Fibroblast of villous mesenchyme (primary cell): ENCODE measurements at regions not wholly inside any gene's neighbourhood (a gene's known extent, or its start where the extent isn't known, plus 50 kb on each side); places are given as distances from the start of the nearest gene placed in this dataset.

Experiments used
- DNase-seq: peaks from one replicate; pipeline ENCODE4 v3.0.0-alpha.2; 2010; ENCODE audit warnings: low read depth
- H3K4me3 ChIP-seq: 2 replicates; pipeline ENCODE4 v1.5.1; 2011; ENCODE audit warnings: low read depth, mild to moderate bottlenecking, low read length
- TF ChIP-seq, protein P1 (sequence below): IDR thresholded peaks from 2 replicates; pipeline ENCODE4 v1.5.1; 2012; ENCODE audit warnings: low read depth, mild to moderate bottlenecking, low read length; ENCODE audit not compliant: insufficient read depth

DNA sequence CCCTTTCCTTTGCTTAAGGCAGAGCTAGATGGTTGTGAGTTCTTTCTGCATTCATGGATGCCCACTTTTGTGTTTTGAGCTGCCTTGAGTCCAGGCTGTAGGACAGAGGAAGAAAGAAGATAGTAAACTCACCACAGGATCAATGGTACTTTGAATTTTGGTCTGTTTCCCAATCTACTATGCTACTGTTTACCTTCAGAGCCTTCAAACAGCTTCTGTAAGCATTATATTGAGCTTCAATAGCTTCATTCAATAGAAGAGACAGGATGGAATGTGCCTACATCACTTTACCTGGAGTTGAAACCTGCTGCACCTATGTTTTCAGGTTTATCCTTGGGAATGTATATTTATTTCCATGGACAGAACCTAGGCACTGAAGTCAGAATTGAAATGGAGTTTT is 397.9 kb upstream of the DYNLRB2 start:
- TF ChIP-seq, protein P1, sequence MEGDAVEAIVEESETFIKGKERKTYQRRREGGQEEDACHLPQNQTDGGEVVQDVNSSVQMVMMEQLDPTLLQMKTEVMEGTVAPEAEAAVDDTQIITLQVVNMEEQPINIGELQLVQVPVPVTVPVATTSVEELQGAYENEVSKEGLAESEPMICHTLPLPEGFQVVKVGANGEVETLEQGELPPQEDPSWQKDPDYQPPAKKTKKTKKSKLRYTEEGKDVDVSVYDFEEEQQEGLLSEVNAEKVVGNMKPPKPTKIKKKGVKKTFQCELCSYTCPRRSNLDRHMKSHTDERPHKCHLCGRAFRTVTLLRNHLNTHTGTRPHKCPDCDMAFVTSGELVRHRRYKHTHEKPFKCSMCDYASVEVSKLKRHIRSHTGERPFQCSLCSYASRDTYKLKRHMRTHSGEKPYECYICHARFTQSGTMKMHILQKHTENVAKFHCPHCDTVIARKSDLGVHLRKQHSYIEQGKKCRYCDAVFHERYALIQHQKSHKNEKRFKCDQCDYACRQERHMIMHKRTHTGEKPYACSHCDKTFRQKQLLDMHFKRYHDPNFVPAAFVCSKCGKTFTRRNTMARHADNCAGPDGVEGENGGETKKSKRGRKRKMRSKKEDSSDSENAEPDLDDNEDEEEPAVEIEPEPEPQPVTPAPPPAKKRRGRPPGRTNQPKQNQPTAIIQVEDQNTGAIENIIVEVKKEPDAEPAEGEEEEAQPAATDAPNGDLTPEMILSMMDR, result no peak
- no peak for DNase-seq
- no peak overlapping the region for H3K4me3 ChIP-seq

DNA sequence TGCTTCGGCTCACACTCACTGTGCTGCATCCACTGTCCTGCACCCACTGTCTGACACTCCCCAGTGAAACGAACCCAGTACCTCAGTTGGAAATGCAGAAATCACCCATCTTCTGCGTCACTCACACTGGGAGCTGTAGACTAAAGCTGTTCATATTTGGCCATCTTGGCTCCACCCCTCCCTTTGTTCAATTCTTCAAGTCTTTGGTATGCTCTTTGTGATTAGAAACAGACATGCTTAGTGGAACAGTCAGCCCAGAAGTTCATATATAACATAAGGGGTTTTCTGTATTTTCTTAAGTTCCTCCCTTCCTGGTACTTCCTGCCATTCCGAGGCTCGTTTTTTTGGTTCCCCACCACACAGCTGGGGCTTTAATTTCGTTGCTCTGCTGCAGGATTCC is 398.5 kb upstream of the DYNLRB2 start:
- TF ChIP-seq, protein P1, result no peak
- DNase-seq, result no peak
- H3K4me3 ChIP-seq, result no peak overlapping the region

- no peak for DNase-seq
- no peak overlapping the region for H3K4me3 ChIP-seq
- TF ChIP-seq, protein P1, result no peak
Measured at GRCh38 chr16:80129791-80130190, 411.0 kb upstream of the DYNLRB2 start.

GRCh38 chr16:80125677-80126076 is 415.1 kb upstream of the DYNLRB2 start:
- no peak for DNase-seq
- TF ChIP-seq, protein P1, result no peak
- no peak overlapping the region for H3K4me3 ChIP-seq

DNA sequence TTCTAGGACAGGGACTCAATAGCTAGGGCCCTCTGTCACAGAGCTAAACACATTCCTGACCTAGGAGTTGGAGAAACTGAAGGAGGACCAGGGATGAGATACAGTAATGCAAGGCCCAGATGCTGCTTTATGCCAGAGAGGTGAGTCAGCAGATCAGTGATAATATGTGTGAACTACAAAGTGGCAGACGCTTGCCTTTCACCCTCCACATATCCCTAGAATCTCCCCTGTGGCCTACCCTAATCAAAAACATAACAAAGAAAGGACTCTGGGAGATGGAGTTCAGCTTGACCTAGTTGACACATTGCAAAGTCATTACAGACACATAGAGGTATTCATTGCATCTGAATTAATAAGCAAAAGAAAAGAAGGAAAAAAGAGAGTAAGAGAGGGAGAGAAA is 417.6 kb upstream of the DYNLRB2 start:
- DNase-seq, result peak; percentile 16

GRCh38 chr16:80122115-80122514 is 418.7 kb upstream of the DYNLRB2 start:
- TF ChIP-seq, protein P1, result no peak
- no peak overlapping the region for H3K4me3 ChIP-seq
- DNase-seq, result peak; percentile 83

More for the DNA sequence above, 417.6 kb upstream of the DYNLRB2 start:
- TF ChIP-seq, protein P1, result no peak
- no peak overlapping the region for H3K4me3 ChIP-seq

- H3K4me3 ChIP-seq, result no peak overlapping the region
- no peak for DNase-seq
- TF ChIP-seq, protein P1, result no peak
Measured at GRCh38 chr16:80121522-80121909, 419.3 kb upstream of the DYNLRB2 start.
